Esophagus squamous epithelium (tissue), 5 donors: ENCODE measurements at regions not wholly inside any gene's neighbourhood (a gene's known extent, or its start where the extent isn't known, plus 50 kb on each side); places are given as distances from the start of the nearest gene placed in this dataset.

Experiments
- DNase-seq: peaks from one replicate; lab custom pipeline; 2025; lab: John Stamatoyannopoulos, UW
- H3K27ac ChIP-seq, 4 donors: fragments of 200-600 bp; sonication (generic); one replicate each; pipeline ENCODE4 v1.5.1; 2016 to 2019; ENCODE audit warnings: mild to moderate bottlenecking in 1 of 4
- H3K27me3 ChIP-seq, 4 donors: fragments of 200-600 bp; sonication (generic); 1 replicate in 3 of 4; 2 replicates in 1 of 4; pipeline versions ENCODE4 v1.5.1 to v1.6.0; 2017 to 2021; ENCODE audit warnings: antibody characterized with exemption in 1 of 4
- H3K36me3 ChIP-seq, 3 donors: fragments of 200-600 bp; sonication (generic); one replicate each; pipeline ENCODE4 v1.5.1; 2016 to 2019
- H3K4me1 ChIP-seq, 3 donors: fragments of 200-600 bp; sonication (generic); one replicate each; pipeline ENCODE4 v1.5.1; 2017 to 2019
- H3K4me3 ChIP-seq, 4 donors: fragments of 200-600 bp; sonication (generic); 1 replicate in 3 of 4; 2 replicates in 1 of 4; pipeline ENCODE4 v1.5.1; 2016 to 2019; ENCODE audit warnings: mild to moderate bottlenecking in 2 of 4, moderate library complexity in 1 of 4
- H3K9me3 ChIP-seq, 3 donors: fragments of 200-600 bp; sonication (generic); one replicate each; pipeline ENCODE4 v1.5.1; 2016 to 2019
- CTCF ChIP-seq, 6 experiments: fragments of 450-650 bp in 4 of 6; fragments of 200-600 bp in 2 of 6; sonication (generic) in 2 of 6; IDR thresholded peaks; one replicate each; pipeline ENCODE4 v1.5.1; 2016 to 2019; ENCODE audit warnings: antibody characterized with exemption in 6 of 6, mild to moderate bottlenecking in 4 of 6, moderate library complexity in 4 of 6
- POLR2A ChIP-seq, 4 donors: fragments of 450-650 bp; IDR thresholded peaks; one replicate each; pipeline ENCODE4 v1.6.1; 2017; ENCODE audit warnings: antibody characterized with exemption in 4 of 4, mild to moderate bottlenecking in 4 of 4, moderate library complexity in 3 of 4
- WGBS, 2 donors: methylation state at CpG; one replicate each; pipeline ENCODE4 v1.1.5; 2018; 5-methylcytosine and 5-hydroxymethylcytosine counted together
- intact Hi-C: fragments of 100-400 bp; cut with DNase I; formaldehyde crosslinking; loops from one replicate; pipeline ENCODE4 v1.15.0; 2022
- donor health status: DM: yes; HTN: yes; CAD: no.

- H3K27me3 ChIP-seq: no peaks in the 10 kb centered on the region
- H3K4me1 ChIP-seq: no peaks in the 10 kb centered on the region
- no peak for DNase-seq
- H3K9me3 ChIP-seq: no peaks in the 10 kb centered on the region
- intact Hi-C loops: no loop called here
- H3K27ac ChIP-seq: no peak overlapping the region
- H3K4me3 ChIP-seq: no peak overlapping the region
- no peak for TF ChIP-seq CTCF (IDR thresholded peaks at IDR 0.05)
- no peak for TF ChIP-seq POLR2A (IDR thresholded peaks at IDR 0.05)
- no peaks in the 10 kb centered on the region for H3K36me3 ChIP-seq
Measured at GRCh38 chr4:45648846-45649245, 475.0 kb downstream of the GABRG1 start.

DNA sequence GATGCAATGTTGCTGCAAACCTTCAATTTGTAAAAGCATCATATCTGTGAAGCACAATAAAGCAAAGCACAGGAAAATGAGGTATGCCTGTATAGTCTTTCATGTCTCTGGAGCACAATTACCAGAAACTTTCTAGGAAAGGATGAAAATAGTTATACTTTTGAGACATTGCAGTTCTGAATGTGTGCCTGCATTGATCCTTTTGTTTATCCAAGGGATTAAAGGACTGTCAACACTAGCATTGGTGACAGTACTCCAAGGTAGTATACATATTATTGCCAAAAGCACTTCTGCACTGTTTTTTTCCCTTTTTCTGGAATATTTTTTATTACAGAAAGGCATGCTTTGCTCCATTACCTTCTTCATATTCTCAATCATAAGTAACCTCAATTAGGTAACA is 476.0 kb downstream of the GABRG1 start:
- Histone ChIP-seq H3K9me3 (no peaks in the 10 kb centered on the region), H3K27me3 (no peaks in the 10 kb centered on the region), H3K36me3 (no peaks in the 10 kb centered on the region), H3K27ac (no peak overlapping the region), H3K4me1 (no peaks in the 10 kb centered on the region), H3K4me3 (no peak overlapping the region)
- TF ChIP-seq POLR2A (IDR thresholded peaks at IDR 0.05): no peak
- no peak for TF ChIP-seq CTCF (IDR thresholded peaks at IDR 0.05)
- DNase-seq: no peak
- intact Hi-C loops: no loop called here

GRCh38 chr4:45646885-45647590 is 476.8 kb downstream of the GABRG1 start:
- Histone ChIP-seq H3K27me3 (no peaks in the 10 kb centered on the region), H3K27ac (no peak overlapping the region), H3K36me3 (no peaks in the 10 kb centered on the region), H3K4me3 (no peak overlapping the region), H3K9me3 (no peaks in the 10 kb centered on the region), H3K4me1 (no peaks in the 10 kb centered on the region)
- TF ChIP-seq POLR2A (IDR thresholded peaks at IDR 0.05) (no peak), CTCF (IDR thresholded peaks at IDR 0.05) (no peak)
- intact Hi-C loops: no loop called here
- 72 to 74% methylated on average over 8 of the region's 8 CpGs for WGBS, 2 donors
- no peak for DNase-seq

DNA sequence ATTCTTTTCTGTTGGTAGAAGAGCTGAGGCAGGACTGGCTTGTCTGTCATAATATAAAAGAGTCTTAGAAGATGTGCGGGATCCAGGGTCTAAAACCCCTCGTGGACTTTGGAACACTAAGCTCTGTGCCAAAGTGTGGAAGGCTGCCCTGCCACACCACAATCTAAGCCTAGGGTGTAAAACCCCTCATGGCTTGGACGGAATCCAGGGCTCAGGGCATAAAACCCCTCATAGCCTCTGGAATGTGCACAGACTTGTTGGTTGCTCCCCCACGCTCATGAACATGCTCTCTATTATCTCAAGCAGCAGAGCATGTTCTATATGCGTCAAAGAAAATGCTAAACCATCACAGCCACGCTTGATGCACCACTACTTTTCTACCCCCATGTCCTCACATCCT is 483.6 kb downstream of the GABRG1 start:
- Histone ChIP-seq H3K27me3 (no peaks in the 10 kb centered on the region), H3K9me3 (peaks cover 0 to 5% (median 0%) of the 10 kb centered on the region in 3 donors), H3K4me1 (no peaks in the 10 kb centered on the region), H3K27ac (no peak overlapping the region), H3K36me3 (no peaks in the 10 kb centered on the region), H3K4me3 (no peak overlapping the region)
- 64 to 74% methylated on average over 6 of the region's 6 CpGs for WGBS, 2 donors
- no peak for DNase-seq
- no peak for TF ChIP-seq CTCF (IDR thresholded peaks at IDR 0.05)
- TF ChIP-seq POLR2A (IDR thresholded peaks at IDR 0.05): no peak
- intact Hi-C loops: no loop called here

GRCh38 chr4:45638641-45639040 is 485.2 kb downstream of the GABRG1 start:
- H3K36me3 ChIP-seq: no peaks in the 10 kb centered on the region
- WGBS, 2 donors: 55 to 63% methylated on average over 3 of the region's 3 CpGs
- intact Hi-C loops: no loop called here

More at GRCh38 chr4:45638641-45639040, 485.2 kb downstream of the GABRG1 start:
- TF ChIP-seq POLR2A (IDR thresholded peaks at IDR 0.05) (no peak), CTCF (IDR thresholded peaks at IDR 0.05) (no peak)
- no peak for DNase-seq
- H3K9me3 ChIP-seq: peaks cover 0 to 5% (median 0%) of the 10 kb centered on the region in 3 donors
- H3K4me3 ChIP-seq: no peak overlapping the region
- H3K4me1 ChIP-seq: no peaks in the 10 kb centered on the region
- H3K27ac ChIP-seq: no peak overlapping the region
- H3K27me3 ChIP-seq: no peaks in the 10 kb centered on the region
